Subcutaneous abdominal adipose tissue (tissue), 5 donors: ENCODE measurements at regions not wholly inside any gene's neighbourhood (a gene's known extent, or its start where the extent isn't known, plus 50 kb on each side); places are given as distances from the start of the nearest gene placed in this dataset.

Experiments used
- H3K27ac ChIP-seq: one replicate; pipeline ENCODE4 v1.7.0; 2013; ENCODE audit warnings: low read depth, mild to moderate bottlenecking, inconsistent platforms, low read length, moderate library complexity
- H3K27me3 ChIP-seq, 5 donors: one replicate each; pipeline ENCODE4 v1.7.0; 2013; ENCODE audit warnings: low read length in 5 of 5, inconsistent platforms in 1 of 5; ENCODE audit not compliant: control insufficient read depth in 5 of 5, insufficient read depth in 4 of 5
- H3K36me3 ChIP-seq, 5 donors: one replicate each; pipeline ENCODE4 v1.7.0; 2013; ENCODE audit warnings: low read length in 5 of 5; ENCODE audit not compliant: control insufficient read depth in 5 of 5, insufficient read depth in 5 of 5
- H3K4me1 ChIP-seq, 5 donors: one replicate each; pipeline ENCODE4 v1.7.0; 2013; ENCODE audit warnings: low read length in 5 of 5, mild to moderate bottlenecking in 3 of 5, moderate library complexity in 1 of 5; ENCODE audit not compliant: control insufficient read depth in 5 of 5, insufficient read depth in 5 of 5
- H3K4me3 ChIP-seq, 5 donors: one replicate each; pipeline ENCODE4 v1.7.0; 2013; ENCODE audit warnings: low read length in 5 of 5, low read depth in 1 of 5
- H3K9ac ChIP-seq, 5 donors: one replicate each; pipeline ENCODE4 v1.7.0; 2013; ENCODE audit warnings: low read length in 5 of 5, mild to moderate bottlenecking in 4 of 5, moderate library complexity in 3 of 5
- H3K9me3 ChIP-seq, 5 donors: one replicate each; pipeline ENCODE4 v1.7.0; 2013; ENCODE audit warnings: low read length in 5 of 5; ENCODE audit not compliant: control insufficient read depth in 5 of 5
- donor health status: healthy.
- donor health status: healthy.
- donor health status: healthy.
- donor health status: healthy.
- donor health status: healthy.

GRCh38 chr1:30316056-30316455 lies 407.3 kb downstream of the MATN1 start:
- no peak overlapping the region for H3K27ac ChIP-seq
- peaks cover 0 to 17% (median 3%) of the 10 kb centered on the region in 5 donors for H3K9me3 ChIP-seq
- no peaks in the 10 kb centered on the region for H3K36me3 ChIP-seq
- H3K4me3 ChIP-seq, result no peak overlapping the region
- no peak overlapping the region for H3K9ac ChIP-seq
- H3K27me3 ChIP-seq, result peaks cover 8 to 43% (median 34%) of the 10 kb centered on the region in 5 donors
- H3K4me1 ChIP-seq, result no peaks in the 10 kb centered on the region

- no peaks in the 10 kb centered on the region for H3K36me3 ChIP-seq
- peaks cover 8 to 41% (median 34%) of the 10 kb centered on the region in 5 donors for H3K27me3 ChIP-seq
- H3K27ac ChIP-seq, result no peak overlapping the region
- peaks cover 0 to 17% (median 3%) of the 10 kb centered on the region in 5 donors for H3K9me3 ChIP-seq
- no peak overlapping the region for H3K4me3 ChIP-seq
- H3K4me1 ChIP-seq, result no peaks in the 10 kb centered on the region
- H3K9ac ChIP-seq, result no peak overlapping the region
Observed at GRCh38 chr1:30315185-30315960, 408.0 kb downstream of the MATN1 start.

- H3K27ac ChIP-seq, result no peak overlapping the region
- no peaks in the 10 kb centered on the region for H3K36me3 ChIP-seq
- peaks cover 8 to 40% (median 31%) of the 10 kb centered on the region in 5 donors for H3K27me3 ChIP-seq
- H3K9ac ChIP-seq, result no peak overlapping the region
- H3K4me1 ChIP-seq, result no peaks in the 10 kb centered on the region
- peaks cover 0 to 17% (median 3%) of the 10 kb centered on the region in 5 donors for H3K9me3 ChIP-seq
- H3K4me3 ChIP-seq, result no peak overlapping the region
Observed at GRCh38 chr1:30314591-30314990, 408.8 kb downstream of the MATN1 start.

- no peaks in the 10 kb centered on the region for H3K36me3 ChIP-seq
- no peak overlapping the region for H3K4me3 ChIP-seq
- no peaks in the 10 kb centered on the region for H3K4me1 ChIP-seq
- H3K27ac ChIP-seq, result no peak overlapping the region
- H3K9ac ChIP-seq, result no peak overlapping the region
- peaks cover 0 to 17% (median 3%) of the 10 kb centered on the region in 5 donors for H3K9me3 ChIP-seq
- peaks cover 8 to 36% (median 31%) of the 10 kb centered on the region in 5 donors for H3K27me3 ChIP-seq
Observed at GRCh38 chr1:30313584-30313983, 409.8 kb downstream of the MATN1 start.

- H3K27me3 ChIP-seq, result peaks cover 6 to 35% (median 27%) of the 10 kb centered on the region in 5 donors
- H3K27ac ChIP-seq, result no peak overlapping the region
- no peak overlapping the region for H3K4me3 ChIP-seq
- peaks cover 0 to 17% (median 3%) of the 10 kb centered on the region in 5 donors for H3K9me3 ChIP-seq
- no peaks in the 10 kb centered on the region for H3K4me1 ChIP-seq
- no peak overlapping the region for H3K9ac ChIP-seq
- no peaks in the 10 kb centered on the region for H3K36me3 ChIP-seq
Observed at GRCh38 chr1:30313176-30313575, 410.2 kb downstream of the MATN1 start.

- H3K4me1 ChIP-seq, result no peaks in the 10 kb centered on the region
- no peak overlapping the region for H3K9ac ChIP-seq
- no peak overlapping the region for H3K4me3 ChIP-seq
- H3K27ac ChIP-seq, result no peak overlapping the region
- H3K36me3 ChIP-seq, result no peaks in the 10 kb centered on the region
- H3K27me3 ChIP-seq, result peaks cover 4 to 39% (median 23%) of the 10 kb centered on the region in 5 donors
- H3K9me3 ChIP-seq, result peaks cover 0 to 17% (median 3%) of the 10 kb centered on the region in 5 donors
Observed at GRCh38 chr1:30312226-30312625, 411.2 kb downstream of the MATN1 start.

- Histone ChIP-seq H3K9ac (no peak overlapping the region), H3K4me3 (no peak overlapping the region)
Observed at GRCh38 chr1:30311749-30312148, 411.6 kb downstream of the MATN1 start.

GRCh38 chr1:30310966-30311742 lies 412.2 kb downstream of the MATN1 start:
- Histone ChIP-seq H3K4me3 (no peak overlapping the region), H3K9me3 (peaks cover 0 to 7% (median 0%) of the 10 kb centered on the region in 5 donors), H3K4me1 (no peaks in the 10 kb centered on the region), H3K27ac (no peak overlapping the region), H3K9ac (no peak overlapping the region), H3K27me3 (peaks cover 4 to 37% (median 18%) of the 10 kb centered on the region in 5 donors), H3K36me3 (no peaks in the 10 kb centered on the region)

More at GRCh38 chr1:30311749-30312148, 411.6 kb downstream of the MATN1 start:
- Histone ChIP-seq H3K27me3 (peaks cover 4 to 39% (median 18%) of the 10 kb centered on the region in 5 donors), H3K9me3 (peaks cover 0 to 13% (median 3%) of the 10 kb centered on the region in 5 donors), H3K27ac (no peak overlapping the region), H3K36me3 (no peaks in the 10 kb centered on the region), H3K4me1 (no peaks in the 10 kb centered on the region)

- Histone ChIP-seq H3K36me3 (no peaks in the 10 kb centered on the region), H3K9me3 (no peaks in the 10 kb centered on the region)
Observed at GRCh38 chr1:30307182-30307581, 416.2 kb downstream of the MATN1 start.

GRCh38 chr1:30305519-30305918 lies 417.9 kb downstream of the MATN1 start:
- Histone ChIP-seq H3K4me1 (no peaks in the 10 kb centered on the region), H3K27me3 (peaks cover 0 to 14% (median 7%) of the 10 kb centered on the region in 5 donors), H3K4me3 (no peak overlapping the region), H3K9me3 (no peaks in the 10 kb centered on the region), H3K27ac (no peak overlapping the region), H3K9ac (no peak overlapping the region), H3K36me3 (no peaks in the 10 kb centered on the region)

More at GRCh38 chr1:30307182-30307581, 416.2 kb downstream of the MATN1 start:
- Histone ChIP-seq H3K27ac (no peak overlapping the region), H3K4me1 (no peaks in the 10 kb centered on the region), H3K27me3 (peaks cover 0 to 14% (median 7%) of the 10 kb centered on the region in 5 donors), H3K9ac (no peak overlapping the region), H3K4me3 (no peak overlapping the region)
